ENCODE measurements at regions not wholly inside any gene's neighbourhood (a gene's known extent, or its start where the extent isn't known, plus 50 kb on each side); places are given as distances from the start of the nearest gene placed in this dataset.

DNA sequence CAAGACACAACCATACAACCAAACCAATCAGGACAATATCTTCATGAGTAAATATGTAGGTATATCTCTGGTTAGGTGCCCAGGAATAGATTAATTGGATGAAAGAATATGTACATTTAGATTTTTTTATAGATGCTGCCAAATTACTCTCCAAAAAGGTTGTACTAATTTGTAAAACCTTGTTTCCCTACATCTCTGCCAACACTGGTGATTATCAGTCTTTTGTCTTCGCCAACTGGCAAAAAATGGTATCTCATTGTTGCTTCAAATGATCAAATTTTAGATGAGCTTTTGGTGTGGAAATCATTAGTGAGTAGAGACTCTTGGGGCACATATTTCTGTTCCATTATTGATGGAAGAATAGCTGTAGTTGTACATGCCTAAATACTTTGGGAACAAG, 90.7 kb upstream of the ELL2 start:
- Mint-ChIP-seq H3K27ac (no peak overlapping the region), H3K4me3 (no peak overlapping the region), H3K9me3 (no peaks in the 10 kb centered on the region), H3K27me3 (ENCODE audit: low read depth) (peaks cover 2% of the 10 kb centered on the region), H3K4me1 (ENCODE audit: low read depth) (peaks cover 12% of the 10 kb centered on the region), H3K36me3 (ENCODE audit: low read depth) (no peaks in the 10 kb centered on the region)
- intact Hi-C loops (cut with micrococcal nuclease), result no loop called here
- DNase-seq, result no peak
- CTCF ChIA-PET, result no interaction called here

DNA sequence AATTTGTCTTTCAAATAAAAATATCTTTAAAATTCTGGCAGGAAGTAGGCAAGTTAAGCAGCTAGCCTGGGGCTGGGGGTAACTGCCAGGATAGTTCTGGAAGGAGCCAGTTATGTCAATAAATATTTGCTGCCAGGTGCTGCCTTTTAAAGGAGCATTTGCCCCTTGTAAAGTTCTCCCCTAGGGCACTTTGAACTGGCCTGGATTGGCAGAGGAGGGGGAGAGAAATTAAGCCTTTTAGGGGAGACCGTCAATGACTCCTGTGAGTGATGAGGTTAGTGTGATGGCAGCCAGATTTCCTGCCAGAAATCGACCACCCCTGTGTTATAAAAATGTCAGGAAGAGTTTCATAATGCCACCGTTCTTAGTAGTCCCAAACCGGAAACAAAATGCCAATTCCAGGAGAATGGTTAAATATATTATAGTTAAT, 89.8 kb upstream of the ELL2 start:
- no peak for DNase-seq
- H3K36me3 Mint-ChIP-seq (ENCODE audit: low read depth), result no peaks in the 10 kb centered on the region
- H3K4me1 Mint-ChIP-seq (ENCODE audit: low read depth), result peaks cover 12% of the 10 kb centered on the region
- H3K4me3 Mint-ChIP-seq, result no peak overlapping the region
- H3K27me3 Mint-ChIP-seq (ENCODE audit: low read depth), result peaks cover 2% of the 10 kb centered on the region
- no peak overlapping the region for H3K27ac Mint-ChIP-seq
- intact Hi-C loops (cut with micrococcal nuclease), result no loop called here
- H3K9me3 Mint-ChIP-seq, result no peaks in the 10 kb centered on the region
- CTCF ChIA-PET, result no interaction called here

DNA sequence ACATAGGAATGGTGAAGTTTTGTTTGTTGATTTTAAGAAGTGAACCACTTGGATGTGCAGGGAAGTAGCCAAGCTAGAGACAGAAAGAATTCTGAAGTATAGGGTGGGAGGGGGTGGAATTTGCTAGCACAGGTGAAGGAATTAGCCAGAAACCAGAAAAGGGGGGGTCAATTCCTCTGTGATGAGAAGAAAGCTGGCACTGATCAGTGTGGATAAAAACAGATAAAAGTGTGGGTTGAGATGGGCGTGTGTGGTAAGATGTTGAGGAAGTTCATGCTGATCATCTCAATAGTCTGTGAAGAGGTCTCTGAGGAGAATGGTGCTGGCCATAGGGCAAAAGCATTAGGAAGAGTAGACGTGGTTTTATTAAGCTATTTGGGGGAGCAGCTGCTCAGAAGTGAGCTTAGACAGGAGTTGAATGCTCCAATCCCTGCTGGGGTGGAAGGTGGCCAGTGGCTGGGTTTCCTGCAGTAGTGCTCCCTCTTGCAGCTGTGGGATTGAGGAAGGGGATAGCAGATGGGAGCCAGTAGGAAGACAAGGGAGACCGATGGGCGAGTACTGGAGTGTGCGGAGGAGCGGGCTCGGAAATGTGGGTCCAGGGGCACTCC, 88.7 kb upstream of the ELL2 start:
- Mint-ChIP-seq H3K27ac (no peak overlapping the region), H3K4me1 (ENCODE audit: low read depth) (peaks cover 12% of the 10 kb centered on the region), H3K27me3 (ENCODE audit: low read depth) (peaks cover 2% of the 10 kb centered on the region), H3K9me3 (no peaks in the 10 kb centered on the region), H3K4me3 (no peak overlapping the region), H3K36me3 (ENCODE audit: low read depth) (no peaks in the 10 kb centered on the region)
- CTCF ChIA-PET, result interaction anchor here (1.0 kb wide), 1 partner anchor 195 kb away, joined by 4 read pairs; no protein-coding TSS in a partner anchor
- no peak for DNase-seq
- intact Hi-C loops (cut with micrococcal nuclease), result no loop called here

DNA sequence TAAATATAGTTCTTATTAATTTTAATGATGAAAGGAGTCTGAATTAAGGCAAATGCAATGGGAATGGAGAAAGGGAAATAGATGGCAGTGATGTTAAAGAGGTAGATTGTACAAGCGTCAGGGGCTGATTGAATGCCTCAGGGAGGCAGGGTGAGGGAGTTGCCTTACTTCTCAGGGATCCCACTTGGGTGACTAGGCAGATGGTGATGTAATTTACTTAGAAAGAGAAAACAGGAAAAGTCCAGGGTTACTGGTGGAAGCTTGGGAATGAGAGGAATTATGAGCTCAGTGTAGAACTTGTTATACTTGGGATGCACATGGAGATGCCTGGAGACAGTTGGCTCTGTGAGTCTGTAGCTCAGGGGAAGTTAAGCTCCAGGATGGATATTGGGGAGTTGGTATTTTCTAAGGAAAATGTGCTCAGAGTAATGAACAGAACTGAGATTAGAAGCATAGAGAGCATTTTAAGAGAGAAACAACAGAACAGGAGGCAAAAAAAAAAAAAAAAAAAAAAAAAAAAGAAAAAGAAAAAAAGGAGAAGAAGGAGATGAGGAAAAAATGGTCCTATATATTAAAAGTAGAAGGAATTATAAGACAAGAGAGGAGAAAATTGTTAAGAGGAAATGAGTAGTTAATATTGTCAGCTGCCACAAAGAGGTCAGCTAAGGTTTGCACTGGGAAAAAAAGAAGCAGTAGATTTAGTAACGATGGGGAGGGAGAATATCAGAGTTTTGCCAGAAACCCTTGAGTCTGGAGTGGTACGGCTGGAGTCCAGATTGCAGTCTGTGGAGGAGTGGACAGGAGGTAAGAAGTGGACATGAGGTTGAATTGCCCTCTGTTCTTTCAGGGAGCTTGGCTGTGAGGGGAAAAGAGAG, 88.0 kb upstream of the ELL2 start:
- CTCF ChIA-PET, result interaction anchor here (1.0 kb wide), 1 partner anchor 194 kb away, joined by 4 read pairs; no protein-coding TSS in a partner anchor
- Mint-ChIP-seq H3K36me3 (ENCODE audit: low read depth) (no peaks in the 10 kb centered on the region), H3K9me3 (no peaks in the 10 kb centered on the region), H3K27ac (no peak overlapping the region), H3K27me3 (ENCODE audit: low read depth) (peaks cover 2% of the 10 kb centered on the region), H3K4me3 (no peak overlapping the region), H3K4me1 (ENCODE audit: low read depth) (peaks cover 7% of the 10 kb centered on the region)
- DNase-seq, result no peak
- intact Hi-C loops (cut with micrococcal nuclease), result no loop called here

DNA sequence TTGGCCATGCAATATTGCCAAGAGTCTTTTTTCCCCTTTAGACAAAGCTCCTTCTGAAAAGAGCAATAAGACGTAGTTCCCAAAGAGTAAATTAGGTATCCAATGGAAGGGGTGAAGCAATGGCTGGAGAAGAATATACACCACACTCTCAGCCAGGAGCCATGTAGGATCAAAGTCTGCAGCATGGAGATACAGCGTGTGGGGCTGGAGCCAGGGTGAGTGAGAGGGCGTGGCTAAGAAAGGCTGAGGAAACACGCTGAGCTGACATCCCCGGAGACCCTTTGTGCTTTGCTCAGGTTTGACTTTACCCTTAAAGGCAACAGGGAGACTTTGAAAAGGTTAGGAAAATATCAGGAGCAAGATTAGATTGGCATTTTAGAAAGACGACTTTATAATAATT, 87.1 kb upstream of the ELL2 start:
- peaks cover 2% of the 10 kb centered on the region for H3K27me3 Mint-ChIP-seq (ENCODE audit: low read depth)
- DNase-seq, result no peak
- no peak overlapping the region for H3K4me3 Mint-ChIP-seq
- CTCF ChIA-PET, result no interaction called here
- no peaks in the 10 kb centered on the region for H3K9me3 Mint-ChIP-seq
- peaks cover under 1% of the 10 kb centered on the region for H3K4me1 Mint-ChIP-seq (ENCODE audit: low read depth)
- H3K27ac Mint-ChIP-seq, result no peak overlapping the region
- intact Hi-C loops (cut with micrococcal nuclease), result no loop called here
- no peaks in the 10 kb centered on the region for H3K36me3 Mint-ChIP-seq (ENCODE audit: low read depth)

DNA sequence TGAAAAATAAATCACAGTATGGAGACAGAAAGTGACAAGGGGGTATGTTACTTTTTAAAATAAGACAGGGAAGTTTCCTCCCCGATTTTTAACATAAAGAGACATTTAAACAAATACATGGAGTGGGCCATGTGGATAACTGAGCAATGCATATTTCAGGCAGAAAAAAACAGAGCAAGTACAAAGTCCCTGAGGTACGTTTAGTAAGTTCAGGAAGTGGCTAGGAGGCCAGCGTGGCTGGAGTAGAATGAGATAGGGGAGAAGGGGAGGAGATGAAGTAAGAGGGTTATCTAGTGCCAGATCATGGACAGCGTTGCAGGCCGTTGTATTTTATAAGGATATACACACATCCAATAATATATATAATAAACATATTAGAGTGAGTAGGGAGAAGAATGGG, 84.2 kb upstream of the ELL2 start:
- Mint-ChIP-seq H3K4me3 (no peak overlapping the region), H3K9me3 (no peaks in the 10 kb centered on the region), H3K4me1 (ENCODE audit: low read depth) (no peaks in the 10 kb centered on the region), H3K27me3 (ENCODE audit: low read depth) (peaks cover 2% of the 10 kb centered on the region), H3K36me3 (ENCODE audit: low read depth) (no peaks in the 10 kb centered on the region), H3K27ac (no peak overlapping the region)
- DNase-seq, result no peak
- CTCF ChIA-PET, result no interaction called here
- intact Hi-C loops (cut with micrococcal nuclease), result no loop called here

DNA sequence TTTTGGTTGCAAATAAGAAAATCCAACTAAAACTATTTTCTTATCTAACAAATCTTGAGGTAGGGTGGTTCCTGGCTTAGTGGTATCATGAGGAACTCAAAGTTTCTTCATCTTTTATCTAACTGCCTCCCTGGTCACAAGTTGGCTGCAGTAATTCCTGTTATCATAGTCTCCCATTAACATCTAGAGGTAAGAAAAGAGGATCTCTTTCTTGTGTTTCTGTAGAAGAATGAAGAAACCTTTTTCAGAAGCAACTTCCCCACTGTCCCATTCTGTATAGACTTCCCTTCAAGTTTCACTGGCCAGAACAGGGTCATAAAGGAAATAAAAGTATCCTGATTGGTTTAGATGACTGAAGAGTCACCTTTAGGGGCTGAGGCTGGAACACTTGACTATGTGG, 81.8 kb upstream of the ELL2 start:
- CTCF ChIA-PET, result no interaction called here

DNA sequence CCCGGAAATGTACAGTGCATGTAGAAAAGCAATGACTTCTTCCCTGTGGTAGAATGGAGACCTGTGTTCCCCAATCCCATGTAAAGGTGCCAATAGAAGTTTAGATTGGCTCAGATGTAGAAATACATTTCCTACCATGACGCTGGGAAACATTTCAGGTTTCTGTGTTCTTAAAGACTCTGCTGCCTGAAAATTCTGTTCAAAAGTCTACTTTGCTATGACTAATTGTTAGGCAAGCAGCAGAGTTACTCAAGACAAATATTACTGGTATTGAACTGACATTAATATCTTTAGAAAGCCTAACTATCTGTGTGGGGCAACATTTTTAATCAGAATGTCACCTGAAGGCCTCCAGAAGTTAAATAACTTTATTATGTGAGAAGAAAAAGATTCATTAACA, 75.5 kb upstream of the ELL2 start:
- DNase-seq, result no peak
- H3K4me1 Mint-ChIP-seq (ENCODE audit: low read depth), result no peaks in the 10 kb centered on the region
- peaks cover 2% of the 10 kb centered on the region for H3K9me3 Mint-ChIP-seq
- H3K4me3 Mint-ChIP-seq, result no peak overlapping the region
- no peak overlapping the region for H3K27ac Mint-ChIP-seq
- intact Hi-C loops (cut with micrococcal nuclease), result no loop called here
- H3K27me3 Mint-ChIP-seq (ENCODE audit: low read depth), result no peaks in the 10 kb centered on the region
- no peaks in the 10 kb centered on the region for H3K36me3 Mint-ChIP-seq (ENCODE audit: low read depth)
- CTCF ChIA-PET, result no interaction called here

More for the DNA sequence above, 81.8 kb upstream of the ELL2 start:
- Mint-ChIP-seq H3K27ac (no peak overlapping the region), H3K27me3 (ENCODE audit: low read depth) (peaks cover 2% of the 10 kb centered on the region), H3K9me3 (peaks cover 2% of the 10 kb centered on the region), H3K4me1 (ENCODE audit: low read depth) (no peaks in the 10 kb centered on the region), H3K36me3 (ENCODE audit: low read depth) (no peaks in the 10 kb centered on the region), H3K4me3 (no peak overlapping the region)
- DNase-seq, result no peak
- intact Hi-C loops (cut with micrococcal nuclease), result no loop called here

DNA sequence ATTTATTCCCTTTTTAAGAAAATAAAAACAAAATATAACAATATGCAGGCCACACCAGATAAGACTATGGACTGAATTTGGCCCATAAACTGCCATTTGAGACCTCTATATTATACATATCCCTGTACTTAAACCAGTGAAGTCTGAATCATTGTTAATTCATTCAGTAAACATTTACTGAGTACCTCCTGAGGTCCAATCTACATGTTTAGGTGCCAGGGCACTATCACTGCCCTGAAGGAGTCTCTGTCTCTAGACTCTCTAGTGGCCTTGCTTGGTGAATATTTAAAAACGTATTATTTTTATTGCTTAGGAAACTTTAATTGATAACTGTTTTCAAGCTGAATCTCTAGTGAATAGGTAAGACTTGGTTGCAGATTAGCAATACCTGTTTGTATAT, 74.7 kb upstream of the ELL2 start:
- CTCF ChIA-PET, result no interaction called here
- no peak overlapping the region for H3K4me3 Mint-ChIP-seq
- H3K36me3 Mint-ChIP-seq (ENCODE audit: low read depth), result no peaks in the 10 kb centered on the region
- H3K4me1 Mint-ChIP-seq (ENCODE audit: low read depth), result no peaks in the 10 kb centered on the region
- intact Hi-C loops (cut with micrococcal nuclease), result no loop called here
- no peaks in the 10 kb centered on the region for H3K27me3 Mint-ChIP-seq (ENCODE audit: low read depth)
- no peak overlapping the region for H3K27ac Mint-ChIP-seq
- DNase-seq, result no peak
- peaks cover 2% of the 10 kb centered on the region for H3K9me3 Mint-ChIP-seq

DNA sequence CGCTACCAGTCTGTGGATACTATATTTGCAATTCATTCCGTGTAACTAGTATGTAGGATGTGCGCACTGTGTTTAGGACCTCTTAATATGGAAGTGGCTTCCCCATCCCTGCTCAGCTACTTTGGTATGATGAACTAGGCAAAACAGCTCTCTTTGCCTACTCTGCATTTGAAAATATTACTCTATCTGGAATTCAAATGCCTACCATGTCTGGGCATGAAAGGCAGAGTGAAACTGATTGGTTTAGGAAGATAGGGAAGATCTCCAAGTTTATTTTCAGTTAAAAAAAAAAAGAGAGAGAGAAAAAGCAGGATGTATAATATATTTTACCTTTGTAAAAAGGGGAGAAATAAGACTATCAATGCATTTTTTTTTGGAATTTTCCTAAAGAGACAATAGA, 74.1 kb upstream of the ELL2 start:
- no peaks in the 10 kb centered on the region for H3K4me1 Mint-ChIP-seq (ENCODE audit: low read depth)
- no peaks in the 10 kb centered on the region for H3K27me3 Mint-ChIP-seq (ENCODE audit: low read depth)
- peaks cover 2% of the 10 kb centered on the region for H3K9me3 Mint-ChIP-seq
- no peak overlapping the region for H3K4me3 Mint-ChIP-seq
- H3K36me3 Mint-ChIP-seq (ENCODE audit: low read depth), result no peaks in the 10 kb centered on the region
- intact Hi-C loops (cut with micrococcal nuclease), result no loop called here
- no peak overlapping the region for H3K27ac Mint-ChIP-seq
- CTCF ChIA-PET, result no interaction called here
- DNase-seq, result no peak

DNA sequence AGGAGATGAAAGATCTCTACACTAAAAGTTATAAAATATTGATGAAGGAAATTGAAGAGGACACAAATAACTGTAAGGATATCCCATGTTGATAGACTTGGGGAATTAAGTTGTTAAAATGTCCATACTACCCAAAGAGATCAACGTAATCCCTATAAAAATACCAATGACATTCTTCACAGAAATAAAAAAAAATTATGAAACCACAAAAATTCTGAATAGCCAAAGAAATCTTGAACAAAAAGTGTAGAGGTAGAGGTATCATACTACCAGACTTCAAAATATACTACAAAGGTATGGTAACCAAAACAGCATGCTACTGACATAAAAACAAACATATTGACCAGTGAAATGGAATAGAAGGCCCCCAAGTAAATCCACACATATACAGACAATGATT, 71.5 kb upstream of the ELL2 start:
- Mint-ChIP-seq H3K4me3 (no peak overlapping the region), H3K9me3 (no peaks in the 10 kb centered on the region), H3K27me3 (ENCODE audit: low read depth) (no peaks in the 10 kb centered on the region), H3K4me1 (ENCODE audit: low read depth) (no peaks in the 10 kb centered on the region), H3K36me3 (ENCODE audit: low read depth) (no peaks in the 10 kb centered on the region), H3K27ac (no peak overlapping the region)
- intact Hi-C loops (cut with micrococcal nuclease), result no loop called here
- CTCF ChIA-PET, result no interaction called here
- no peak for DNase-seq

DNA sequence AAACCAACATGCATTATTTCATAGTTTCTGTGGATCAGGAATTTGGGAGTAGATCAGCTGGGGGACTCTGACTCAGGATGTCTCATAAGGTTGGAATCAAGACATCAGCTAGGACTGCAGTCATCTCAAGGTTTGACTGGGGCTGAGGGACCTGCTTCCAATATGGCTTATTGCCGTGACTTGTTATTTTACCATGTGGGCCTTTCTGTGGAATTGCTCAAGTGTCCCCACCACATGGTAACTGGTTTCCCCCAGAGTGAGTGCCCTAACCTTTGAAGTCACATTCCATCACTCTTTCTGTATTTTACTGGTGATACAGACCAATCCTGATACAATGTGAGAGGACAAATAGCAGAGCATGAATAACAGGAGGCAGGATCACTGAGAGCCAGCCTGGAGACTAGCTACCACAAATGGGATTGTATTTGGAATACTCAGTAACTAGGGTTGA, 70.2 kb upstream of the ELL2 start:
- no peak overlapping the region for H3K4me3 Mint-ChIP-seq
- H3K27me3 Mint-ChIP-seq (ENCODE audit: low read depth), result no peaks in the 10 kb centered on the region
- intact Hi-C loops (cut with micrococcal nuclease), result no loop called here
- DNase-seq, result no peak
- no peaks in the 10 kb centered on the region for H3K9me3 Mint-ChIP-seq
- no peaks in the 10 kb centered on the region for H3K36me3 Mint-ChIP-seq (ENCODE audit: low read depth)
- H3K27ac Mint-ChIP-seq, result no peak overlapping the region
- CTCF ChIA-PET, result no interaction called here
- H3K4me1 Mint-ChIP-seq (ENCODE audit: low read depth), result no peaks in the 10 kb centered on the region

DNA sequence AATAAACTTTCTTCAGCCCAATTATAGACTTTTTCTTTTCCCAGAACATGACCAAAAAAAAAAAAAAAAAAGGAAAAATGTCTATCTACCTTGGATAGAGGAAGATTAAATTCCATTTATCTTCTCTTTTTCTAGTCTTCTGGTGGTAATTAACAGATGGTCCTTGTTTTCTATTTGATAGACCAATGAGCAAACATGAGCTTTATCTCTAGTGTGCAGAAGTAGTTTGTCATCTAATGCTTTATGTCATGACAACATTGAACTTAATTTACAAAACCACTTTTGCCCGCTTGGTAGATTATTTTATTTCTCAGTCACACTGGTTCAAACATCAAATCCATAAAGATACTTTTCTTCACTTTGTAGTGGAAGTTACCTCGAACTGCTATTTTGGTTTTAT, 69.5 kb upstream of the ELL2 start:
- Mint-ChIP-seq H3K4me3 (no peak overlapping the region), H3K27ac (no peak overlapping the region), H3K27me3 (ENCODE audit: low read depth) (no peaks in the 10 kb centered on the region), H3K9me3 (no peaks in the 10 kb centered on the region), H3K36me3 (ENCODE audit: low read depth) (no peaks in the 10 kb centered on the region), H3K4me1 (ENCODE audit: low read depth) (no peaks in the 10 kb centered on the region)
- no peak for DNase-seq
- CTCF ChIA-PET, result no interaction called here
- intact Hi-C loops (cut with micrococcal nuclease), result no loop called here
